Skeletal muscle cell (primary cell): ENCODE measurements at regions not wholly inside any gene's neighbourhood (a gene's known extent, or its start where the extent isn't known, plus 50 kb on each side); places are given as distances from the start of the nearest gene placed in this dataset.
"Not testable (repeated sequence)": the region's sequence is repeated elsewhere in the genome, so short reads cannot be mapped to it uniquely, and the experiment has no call there.

Source experiments
- DNase-seq: peaks from one replicate; pipeline ENCODE4 v3.0.0-alpha.2; 2010; ENCODE audit warnings: low read depth
- H3K4me3 ChIP-seq: 2 replicates; pipeline ENCODE4 v1.5.1; 2011; ENCODE audit warnings: low read depth, mild to moderate bottlenecking, control low read depth, low read length, moderate library complexity

DNA sequence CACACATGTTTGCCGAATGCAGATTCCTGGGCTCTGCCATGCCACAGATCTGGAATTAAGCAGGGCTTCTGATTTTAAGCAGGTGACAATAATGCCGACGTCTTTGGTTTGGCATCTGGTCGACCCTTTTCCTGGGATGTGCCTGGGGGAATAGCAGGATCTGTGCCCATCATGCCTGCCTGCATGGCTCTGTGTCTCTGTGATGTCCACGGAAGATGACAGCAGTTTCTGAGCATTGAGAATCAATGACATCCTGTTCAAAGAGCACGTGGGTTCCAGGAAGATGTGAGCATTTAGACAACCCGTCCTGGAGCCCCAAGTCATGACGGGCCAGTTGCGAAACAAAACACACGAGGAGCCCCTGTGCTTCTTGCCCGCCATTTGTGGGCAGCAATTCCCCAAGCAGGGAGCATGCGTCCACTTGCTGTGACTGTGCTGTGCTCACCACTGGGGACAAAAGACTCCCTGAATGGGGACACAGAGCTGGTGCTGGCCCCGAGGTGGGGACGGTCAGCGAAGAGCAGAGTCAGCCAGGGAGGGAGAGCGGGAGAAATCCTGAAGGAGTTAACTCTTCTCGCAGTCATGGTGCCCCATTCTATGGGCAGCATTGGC is 110.1 kb downstream of the ERMARD start:
- no peak overlapping the region for H3K4me3 ChIP-seq
- DNase-seq: no peak

DNA sequence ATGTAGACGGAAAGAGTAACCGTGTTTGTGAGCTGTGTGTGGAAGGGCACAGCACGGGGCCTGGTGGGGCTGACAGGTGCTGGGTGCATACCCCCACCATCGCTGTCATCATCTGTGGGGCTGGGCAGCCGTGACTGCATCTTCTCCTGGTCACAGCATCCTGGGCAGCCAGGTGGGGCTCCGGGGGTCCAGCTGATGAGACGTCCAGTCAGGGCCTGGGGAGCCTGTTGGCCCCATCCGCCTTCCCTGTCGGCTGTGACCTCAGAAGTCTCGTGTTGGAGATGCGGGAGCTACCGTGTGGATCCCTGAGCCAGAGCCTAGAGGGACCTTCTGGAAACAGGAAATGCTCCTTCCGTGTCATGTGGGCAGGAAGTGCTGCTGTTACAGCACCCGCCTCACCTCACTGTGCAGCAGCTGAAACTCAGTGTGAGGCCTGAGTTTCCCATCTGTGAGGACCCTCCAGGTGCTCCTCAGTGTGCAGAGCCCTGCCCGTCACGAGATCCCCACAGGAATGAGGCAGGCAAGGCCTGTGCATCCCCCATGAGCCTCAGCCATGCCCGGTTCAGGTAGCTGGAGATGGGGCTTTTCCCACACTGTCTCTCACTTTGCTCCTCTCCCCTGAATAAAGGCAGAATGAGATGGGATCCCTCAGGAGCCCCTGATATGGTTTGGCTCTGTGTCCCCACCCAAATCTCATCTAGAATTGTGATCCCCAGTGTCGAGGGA is 108.7 kb downstream of the ERMARD start:
- DNase-seq: no peak
- no peak overlapping the region for H3K4me3 ChIP-seq

DNA sequence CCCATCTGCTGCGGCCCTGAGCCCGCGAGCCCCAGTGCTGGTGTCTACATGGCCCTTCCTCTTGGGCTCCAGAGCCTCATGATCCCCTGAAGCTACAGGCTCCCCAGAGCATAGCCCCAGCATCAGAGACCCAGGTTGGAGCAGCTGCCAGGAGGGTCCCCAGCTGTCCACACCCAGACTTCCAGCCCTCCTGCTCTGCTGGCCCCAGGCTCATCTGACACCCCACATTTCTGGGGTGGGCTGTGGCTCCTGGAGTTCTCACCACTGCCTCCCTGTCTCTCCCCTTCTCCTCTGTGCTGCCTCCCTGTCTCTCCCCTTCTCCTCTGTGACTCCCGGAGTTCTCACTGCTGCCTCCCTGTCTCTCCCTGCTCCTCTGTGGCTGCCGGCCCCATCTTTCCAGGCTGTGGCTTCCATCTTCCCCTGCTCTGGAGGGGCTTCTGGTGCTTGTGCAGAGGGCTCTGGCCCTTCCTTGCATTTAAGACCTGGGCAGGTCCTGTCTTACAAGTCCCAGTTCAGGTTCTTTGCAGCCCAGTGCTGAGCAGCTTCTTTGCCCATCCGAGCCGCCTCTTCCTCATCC is 108.1 kb downstream of the ERMARD start:
- no peak for DNase-seq

GRCh38 chr6:169858935-169859351 is 107.5 kb downstream of the ERMARD start:
- DNase-seq: no peak
- no peak overlapping the region for H3K4me3 ChIP-seq

More for the DNA sequence above, 108.1 kb downstream of the ERMARD start:
- H3K4me3 ChIP-seq: no peak overlapping the region

- no peak overlapping the region for H3K4me3 ChIP-seq
- DNase-seq: no peak
These were observed 107.0 kb downstream of the ERMARD start for GRCh38 chr6:169858293-169858934.

DNA sequence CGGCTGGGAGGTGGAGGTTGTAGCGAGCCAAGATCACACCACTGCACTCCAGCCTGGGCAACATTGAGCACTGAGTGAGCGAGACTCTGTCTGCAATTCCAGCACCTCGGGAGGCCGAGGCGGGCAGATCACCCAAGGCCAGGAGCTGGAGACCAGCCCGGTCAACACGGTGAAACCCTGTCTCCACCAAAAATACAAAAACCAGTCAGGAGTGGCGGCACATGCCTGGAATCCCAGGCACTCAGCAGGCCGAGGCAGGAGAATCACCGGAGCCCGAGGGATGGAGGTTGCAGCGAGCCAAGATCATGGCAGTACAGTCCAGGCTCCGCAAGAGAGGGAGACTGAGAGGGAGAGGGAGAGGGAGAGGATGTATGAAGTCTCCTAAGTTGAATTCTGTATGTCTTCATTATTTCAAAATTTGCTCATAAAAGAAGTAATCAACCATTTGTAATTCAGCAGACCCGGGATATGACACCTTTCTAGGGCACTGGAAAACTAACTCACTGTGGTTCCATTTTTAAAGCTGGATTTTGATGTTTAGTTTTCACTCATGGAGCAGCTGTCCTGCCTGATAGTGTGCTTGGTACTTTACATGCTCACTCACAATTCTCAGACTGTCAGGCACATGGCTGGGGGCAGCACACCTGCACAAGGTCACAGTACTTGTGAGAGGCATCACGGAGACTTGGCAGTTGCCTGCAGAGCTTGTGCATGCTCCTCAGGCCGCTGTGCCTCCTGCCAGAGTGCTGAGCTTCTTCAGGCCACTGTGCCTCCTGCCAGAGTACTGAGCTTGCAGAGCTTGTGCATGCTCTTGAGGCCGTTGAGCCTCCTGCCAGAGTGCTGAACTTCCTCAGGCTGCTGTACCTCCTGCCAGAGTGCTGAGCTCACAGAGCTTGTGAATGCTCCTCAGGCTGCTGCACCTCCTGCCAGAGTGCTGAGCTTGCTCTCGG is 106.2 kb downstream of the ERMARD start:
- DNase-seq: no peak

DNA sequence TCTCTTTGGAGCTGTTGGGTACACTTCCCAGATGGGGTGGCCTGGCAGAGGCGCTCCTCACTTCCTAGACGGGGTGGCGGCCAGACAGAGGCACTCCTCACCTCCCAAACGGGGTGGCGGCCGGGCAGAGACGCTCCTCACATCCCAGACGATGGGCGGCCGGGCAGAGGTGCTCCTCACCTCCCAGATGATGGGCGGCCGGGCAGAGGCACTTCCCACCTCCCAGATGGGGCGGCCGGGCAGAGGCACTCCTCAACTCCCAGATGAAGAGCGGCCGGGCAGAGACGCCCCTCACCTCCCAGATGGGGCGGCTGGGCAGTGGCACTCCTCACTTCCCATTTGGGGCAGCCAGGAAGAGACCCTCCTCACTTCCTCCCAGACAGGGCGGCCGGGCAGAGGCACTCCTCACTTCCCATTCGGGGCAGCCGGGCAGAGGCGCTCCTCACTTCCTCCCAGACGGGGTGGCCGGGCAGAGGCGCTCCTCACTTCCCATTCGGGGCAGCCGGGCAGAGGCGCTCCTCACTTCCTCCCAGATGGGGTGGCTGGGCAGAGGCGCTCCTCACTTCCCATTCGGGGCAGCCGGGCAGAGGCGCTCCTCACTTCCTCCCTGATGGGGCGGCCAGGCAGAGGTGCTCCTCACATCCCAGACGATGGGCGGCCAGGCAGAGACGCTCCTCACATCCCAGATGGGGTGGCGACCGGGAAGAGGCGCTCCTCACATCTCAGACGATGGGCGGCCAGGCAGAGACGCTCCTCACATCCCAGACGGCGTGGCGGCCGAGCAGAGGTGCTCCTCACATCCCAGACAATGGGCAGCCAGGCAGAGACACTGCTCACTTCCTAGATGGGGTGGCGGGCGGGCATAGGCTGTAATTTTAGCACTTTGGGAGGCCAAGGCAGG is 105.3 kb downstream of the ERMARD start:
- not testable (repeated sequence) for H3K4me3 ChIP-seq, DNase-seq

More for the DNA sequence above, 106.2 kb downstream of the ERMARD start:
- no peak overlapping the region for H3K4me3 ChIP-seq

GRCh38 chr6:169854813-169855212 is 103.4 kb downstream of the ERMARD start:
- no peak overlapping the region for H3K4me3 ChIP-seq
- DNase-seq: no peak

- no peak overlapping the region for H3K4me3 ChIP-seq
- DNase-seq: no peak
These were observed 102.8 kb downstream of the ERMARD start for GRCh38 chr6:169854083-169854725.

- no peak overlapping the region for H3K4me3 ChIP-seq
- DNase-seq: no peak
These were observed 102.0 kb downstream of the ERMARD start for GRCh38 chr6:169853196-169854082.

DNA sequence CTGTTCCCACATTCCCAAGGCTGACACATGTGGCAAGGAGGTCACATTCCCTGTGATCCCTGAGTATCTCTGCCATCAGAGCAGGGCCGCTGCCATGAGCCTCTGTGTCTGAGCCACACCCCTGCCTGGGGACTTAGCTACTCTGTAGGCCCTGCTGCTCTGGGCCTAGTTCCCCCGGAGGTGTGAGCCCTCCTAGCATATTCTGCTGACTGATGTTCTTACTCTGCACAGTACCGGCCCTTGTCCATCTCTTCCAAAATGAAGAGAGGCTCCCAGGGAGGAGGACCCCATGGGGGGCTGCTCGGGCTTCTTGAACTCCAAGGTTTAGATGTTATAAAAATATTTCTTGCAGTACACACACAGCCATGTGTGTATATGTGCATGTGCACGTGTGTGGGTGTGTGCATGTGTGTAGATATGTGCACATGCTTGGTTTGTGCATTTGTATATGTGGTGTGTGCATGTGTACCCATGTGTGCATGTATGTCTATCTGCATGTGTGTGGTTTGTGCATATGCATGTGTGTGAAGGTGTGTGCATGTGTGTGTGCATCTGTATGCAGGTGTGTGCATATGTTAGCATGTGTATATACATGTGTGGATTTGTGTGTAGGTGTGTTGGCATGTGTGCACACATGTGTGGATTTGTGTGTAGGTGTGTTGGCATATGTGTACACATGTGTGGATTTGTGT is 101.2 kb downstream of the ERMARD start:
- no peak for DNase-seq
- no peak overlapping the region for H3K4me3 ChIP-seq

DNA sequence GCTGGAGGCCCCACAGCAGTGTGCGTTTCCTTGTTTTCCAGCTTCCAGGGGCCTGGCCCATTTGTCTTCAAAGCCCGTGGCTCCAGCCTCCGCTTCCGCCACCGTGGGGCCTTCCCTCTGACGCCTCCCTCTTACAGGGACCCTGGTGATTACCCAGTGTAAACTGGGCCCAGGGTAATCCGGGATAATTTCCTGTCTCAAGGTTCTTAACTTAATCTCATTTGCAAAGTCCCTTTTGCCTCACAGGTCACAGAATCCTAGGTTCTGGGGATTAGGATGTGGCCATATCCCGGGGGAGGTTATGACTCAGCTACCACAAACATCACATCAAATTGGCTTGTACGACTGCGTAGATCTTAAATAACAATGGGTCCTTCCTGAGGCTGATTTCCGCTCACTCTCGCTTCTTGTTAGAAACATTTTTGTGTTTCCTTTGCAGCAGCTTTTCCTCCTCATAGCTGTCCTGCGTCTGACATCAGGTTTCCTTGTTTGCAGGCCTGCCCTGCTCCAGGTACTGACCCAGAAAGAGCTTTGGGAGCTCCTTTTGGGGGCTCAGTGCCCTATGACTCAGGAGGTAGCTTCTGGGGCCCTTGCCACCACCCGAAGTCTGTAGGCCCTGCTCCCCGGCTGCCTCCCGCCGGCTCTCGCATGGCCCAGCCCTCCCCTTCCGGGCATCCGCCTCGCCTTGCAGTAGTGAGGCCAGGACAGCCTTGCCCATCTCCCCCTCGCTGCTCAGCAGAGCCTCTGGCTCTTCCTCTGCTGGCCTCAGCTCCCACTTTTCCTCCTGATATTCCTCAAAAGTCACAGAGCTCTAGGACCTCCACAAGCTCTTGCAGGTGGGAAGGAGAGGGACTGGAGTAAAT is 100.5 kb downstream of the ERMARD start:
- H3K4me3 ChIP-seq: no peak overlapping the region
- DNase-seq: no peak

GRCh38 chr6:169850746-169851145 is 99.3 kb downstream of the ERMARD start:
- no peak for DNase-seq
- no peak overlapping the region for H3K4me3 ChIP-seq

DNA sequence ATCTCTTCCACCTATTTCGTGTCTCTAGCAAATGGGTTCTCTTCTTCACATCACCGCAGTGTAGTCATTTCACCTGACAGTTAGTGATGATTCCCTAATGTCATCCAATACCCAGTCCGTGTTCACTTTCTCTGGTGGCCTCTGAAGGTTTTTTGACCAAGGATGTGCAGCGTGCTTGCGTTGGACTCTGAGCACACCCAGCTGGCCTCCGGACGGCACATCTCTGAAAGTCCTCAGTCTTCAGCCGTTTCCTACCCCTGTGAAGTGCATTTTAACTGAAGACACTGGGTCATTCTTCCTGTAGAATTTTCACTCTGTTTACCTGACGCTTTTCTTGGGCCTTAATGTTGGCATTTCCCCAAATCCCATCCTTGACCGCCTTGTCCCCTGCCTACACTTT is 98.7 kb downstream of the ERMARD start:
- no peak overlapping the region for H3K4me3 ChIP-seq
- no peak for DNase-seq

- no peak for DNase-seq
- H3K4me3 ChIP-seq: no peak overlapping the region
These were observed 98.0 kb downstream of the ERMARD start for GRCh38 chr6:169849396-169849795.

- no peak overlapping the region for H3K4me3 ChIP-seq
- DNase-seq: no peak
These were observed 97.5 kb downstream of the ERMARD start for GRCh38 chr6:169848946-169849345.
